H9 (cell line): ENCODE measurements at regions not wholly inside any gene's neighbourhood (a gene's known extent, or its start where the extent isn't known, plus 50 kb on each side); places are given as distances from the start of the nearest gene placed in this dataset.

Experiments
- DNase-seq: peaks from one replicate; pipeline ENCODE4 v3.0.0-alpha.2; 2017
- H2AFZ ChIP-seq: one replicate; pipeline ENCODE4 v1.6.1; 2013; ENCODE audit warnings: mild to moderate bottlenecking, low read length, control low read depth, moderate library complexity
- H2AK5ac ChIP-seq: 2 replicates; pipeline ENCODE4 v1.6.1; 2013; ENCODE audit warnings: low read length, control low read depth, mixed read lengths; ENCODE audit not compliant: insufficient read length
- H2BK120ac ChIP-seq: one replicate; pipeline ENCODE4 v1.6.1; 2013; ENCODE audit warnings: low read depth, mild to moderate bottlenecking, low read length, control low read depth, inconsistent platforms; ENCODE audit not compliant: poor library complexity, severe bottlenecking
- H2BK12ac ChIP-seq: 2 replicates; pipeline ENCODE4 v1.6.1; 2013; ENCODE audit warnings: low read length, control low read depth, mixed read lengths, low read depth; ENCODE audit not compliant: insufficient read length
- H2BK15ac ChIP-seq: 2 replicates; pipeline ENCODE4 v1.6.1; 2013; ENCODE audit warnings: low read depth, low read length, control low read depth
- H2BK20ac ChIP-seq: one replicate; pipeline ENCODE4 v1.6.1; 2013; ENCODE audit warnings: low read depth, mild to moderate bottlenecking, low read length, control low read depth, inconsistent platforms; ENCODE audit not compliant: poor library complexity, severe bottlenecking
- H2BK5ac ChIP-seq: 2 replicates; pipeline ENCODE4 v1.6.1; 2013; ENCODE audit warnings: low read length, control low read depth, mixed read lengths; ENCODE audit not compliant: insufficient read length
- H3K14ac ChIP-seq: 2 replicates; pipeline ENCODE4 v1.6.1; 2013; ENCODE audit warnings: low read length, control low read depth; ENCODE audit not compliant: insufficient read depth
- H3K18ac ChIP-seq: 2 replicates; pipeline ENCODE4 v1.6.1; 2013; ENCODE audit warnings: low read depth, mild to moderate bottlenecking, mixed read lengths, low read length, control low read depth; ENCODE audit not compliant: insufficient read length
- H3K23ac ChIP-seq: 2 replicates; pipeline ENCODE4 v1.6.1; 2013; ENCODE audit warnings: low read length, control low read depth, mixed read lengths, low read depth; ENCODE audit not compliant: insufficient read length
- H3K23me2 ChIP-seq: 2 replicates; pipeline ENCODE4 v1.6.1; 2013; ENCODE audit warnings: low read depth, mild to moderate bottlenecking, mixed read lengths, low read length, control low read depth; ENCODE audit not compliant: insufficient read length, poor library complexity, severe bottlenecking
- H3K27ac ChIP-seq: 2 replicates; pipeline ENCODE4 v1.5.1; 2013; ENCODE audit warnings: low read length, control low read depth, mixed read lengths, low read depth; ENCODE audit not compliant: insufficient read length
- H3K27me3 ChIP-seq: 2 replicates; pipeline ENCODE4 v1.6.1; 2013; ENCODE audit warnings: low read length, control low read depth, inconsistent platforms; ENCODE audit not compliant: insufficient read depth
- H3K4ac ChIP-seq: 2 replicates; pipeline ENCODE4 v1.6.1; 2013; ENCODE audit warnings: low read depth, mild to moderate bottlenecking, control low read depth, inconsistent platforms, low read length, moderate library complexity
- H3K4me1 ChIP-seq: 2 replicates; pipeline ENCODE4 v1.6.1; 2013; ENCODE audit warnings: low read length, control low read depth, inconsistent platforms; ENCODE audit not compliant: insufficient read depth
- H3K4me2 ChIP-seq: 2 replicates; pipeline ENCODE4 v1.6.1; 2013; ENCODE audit warnings: low read length, control low read depth, mixed read lengths; ENCODE audit not compliant: insufficient read length, insufficient read depth
- H3K56ac ChIP-seq: 2 replicates; pipeline ENCODE4 v1.6.1; 2013; ENCODE audit warnings: low read depth, mild to moderate bottlenecking, mixed read lengths, low read length, control low read depth; ENCODE audit not compliant: insufficient read length
- H3K79me1 ChIP-seq: 2 replicates; pipeline ENCODE4 v1.6.1; 2013; ENCODE audit warnings: low read depth, mild to moderate bottlenecking, moderate library complexity, low read length, control low read depth, inconsistent platforms; ENCODE audit not compliant: insufficient read depth, poor library complexity, severe bottlenecking
- H3K79me2 ChIP-seq: 2 replicates; pipeline ENCODE4 v1.6.1; 2013; ENCODE audit warnings: low read length, control low read depth, inconsistent platforms; ENCODE audit not compliant: insufficient read depth
- H3K9ac ChIP-seq: 2 replicates; pipeline ENCODE4 v1.6.1; 2013; ENCODE audit warnings: low read length, control low read depth, mixed read lengths; ENCODE audit not compliant: insufficient read length; ENCODE audit errors: extremely low read depth
- H3K9me3 ChIP-seq: one replicate; pipeline ENCODE4 v1.6.1; 2013; ENCODE audit warnings: low read depth, low read length, inconsistent platforms; ENCODE audit not compliant: control insufficient read depth
- H3T11ph ChIP-seq: one replicate; pipeline ENCODE4 v1.6.1; 2013; ENCODE audit warnings: mild to moderate bottlenecking, low read length, control low read depth, inconsistent platforms
- H4K20me1 ChIP-seq: one replicate; pipeline ENCODE4 v1.6.1; 2013; ENCODE audit not compliant: control insufficient read depth, insufficient read length, insufficient read depth
- H4K5ac ChIP-seq: 2 replicates; pipeline ENCODE4 v1.6.1; 2013; ENCODE audit warnings: low read depth, mild to moderate bottlenecking, mixed read lengths, low read length, control low read depth; ENCODE audit not compliant: insufficient read length
- H4K8ac ChIP-seq: replicated peaks from 2 replicates; pipeline ENCODE4 v1.6.1; 2013; ENCODE audit warnings: low read length, control low read depth, mixed read lengths, low read depth; ENCODE audit not compliant: insufficient read length
- H4K91ac ChIP-seq: 2 replicates; pipeline ENCODE4 v1.6.1; 2013; ENCODE audit warnings: low read depth, mild to moderate bottlenecking, moderate library complexity, mixed read lengths, low read length, control low read depth; ENCODE audit not compliant: insufficient read length
- H3K27ac Mint-ChIP-seq, 3 experiments: 2 replicates in 2 of 3; 3 replicates in 1 of 3; pipeline ENCODE4 v1.8.0; 2020 to 2021; ENCODE audit warnings: mixed read lengths in 3 of 3, mild to moderate bottlenecking in 1 of 3, moderate library complexity in 1 of 3
- H3K27me3 Mint-ChIP-seq: 2 replicates; pipeline ENCODE4 v1.8.0; 2021; ENCODE audit warnings: low read depth, mild to moderate bottlenecking, moderate library complexity, mixed read lengths
- H3K36me3 Mint-ChIP-seq, 3 experiments: 2 replicates in 2 of 3; 3 replicates in 1 of 3; pipeline ENCODE4 v1.8.0; 2020 to 2021; ENCODE audit warnings: low read depth in 3 of 3, mixed read lengths in 3 of 3; ENCODE audit not compliant: insufficient read depth in 1 of 3
- H3K4me1 Mint-ChIP-seq, 2 experiments: 2 replicates each; pipeline ENCODE4 v1.8.0; 2020; ENCODE audit warnings: mixed read lengths in 2 of 2
- H3K4me3 Mint-ChIP-seq, 2 experiments: 2 replicates in 1 of 2; 3 replicates in 1 of 2; pipeline ENCODE4 v1.8.0; 2020 to 2021; ENCODE audit warnings: mild to moderate bottlenecking in 2 of 2, mixed read lengths in 2 of 2, moderate library complexity in 1 of 2
- H3K9me3 Mint-ChIP-seq, 2 experiments: 2 replicates in 1 of 2; 3 replicates in 1 of 2; pipeline ENCODE4 v1.8.0; 2020; ENCODE audit warnings: mild to moderate bottlenecking in 2 of 2, mixed read lengths in 2 of 2, moderate library complexity in 1 of 2
- WGBS: extraction: QIAGEN DNeasy Blood & Tissue Kit; methylation state at CpG from one replicate; pipeline ENCODE4 v1.1.7; 2013; ENCODE audit warnings: missing lambda C conversion rate, low lambda C conversion rate, mixed read lengths; ENCODE audit not compliant: insufficient read length; ENCODE audit errors: extremely low coverage; 5-methylcytosine and 5-hydroxymethylcytosine counted together
- TF ChIP-seq, protein P1 (sequence below): fragments of 200-600 bp; sonication (generic); conservative IDR thresholded peaks from 3 replicates; pipeline ENCODE4 v1.8.0; 2021; ENCODE audit warnings: antibody characterized with exemption, mild to moderate bottlenecking

DNA sequence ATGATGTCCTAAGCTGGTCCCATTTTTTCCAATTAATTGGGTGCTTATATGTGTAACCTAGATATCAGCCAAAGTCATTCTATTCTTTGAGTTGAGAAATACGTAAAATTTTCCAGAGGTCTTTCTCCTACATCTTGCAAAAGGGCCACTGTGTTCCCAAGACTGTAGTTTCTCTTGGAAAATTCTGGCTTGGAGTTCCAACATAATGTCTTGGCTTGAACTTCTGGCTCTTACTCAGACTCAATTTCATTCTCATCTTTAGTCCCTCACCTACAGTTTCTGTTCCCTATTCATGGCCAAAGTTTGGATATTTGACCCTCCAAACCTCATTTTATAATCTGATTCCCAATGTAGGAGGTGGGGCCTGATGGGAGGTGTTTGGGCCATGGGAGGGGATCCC is 201.4 kb upstream of the ARHGEF26 start:
- Histone ChIP-seq H4K8ac (no peak overlapping the region), H3K23ac (no peak overlapping the region), H4K5ac (no peak overlapping the region), H4K20me1 (no peaks in the 10 kb centered on the region), H3K9ac (no peak overlapping the region), H3T11ph (no peak overlapping the region), H2BK5ac (no peak overlapping the region), H3K79me2 (no peaks in the 10 kb centered on the region), H3K79me1 (no peaks in the 10 kb centered on the region), H2AK5ac (no peak overlapping the region), H3K4ac (no peak overlapping the region), H3K23me2 (no peaks in the 10 kb centered on the region), H2BK20ac (no peak overlapping the region), H3K4me2 (no peak overlapping the region), H2BK15ac (no peak overlapping the region), H2BK120ac (no peak overlapping the region), H2AFZ (no peak overlapping the region), H4K91ac (no peak overlapping the region), H3K9me3 (no peaks in the 10 kb centered on the region), H3K27ac (no peak overlapping the region), H3K18ac (no peak overlapping the region), H2BK12ac (no peak overlapping the region), H3K4me1 (no peaks in the 10 kb centered on the region), H3K27me3 (no peaks in the 10 kb centered on the region), H3K56ac (no peak overlapping the region), H3K14ac (no peak overlapping the region)
- WGBS: no CpG with 5 or more reads among the region's 1 CpG
- TF ChIP-seq, protein P1, sequence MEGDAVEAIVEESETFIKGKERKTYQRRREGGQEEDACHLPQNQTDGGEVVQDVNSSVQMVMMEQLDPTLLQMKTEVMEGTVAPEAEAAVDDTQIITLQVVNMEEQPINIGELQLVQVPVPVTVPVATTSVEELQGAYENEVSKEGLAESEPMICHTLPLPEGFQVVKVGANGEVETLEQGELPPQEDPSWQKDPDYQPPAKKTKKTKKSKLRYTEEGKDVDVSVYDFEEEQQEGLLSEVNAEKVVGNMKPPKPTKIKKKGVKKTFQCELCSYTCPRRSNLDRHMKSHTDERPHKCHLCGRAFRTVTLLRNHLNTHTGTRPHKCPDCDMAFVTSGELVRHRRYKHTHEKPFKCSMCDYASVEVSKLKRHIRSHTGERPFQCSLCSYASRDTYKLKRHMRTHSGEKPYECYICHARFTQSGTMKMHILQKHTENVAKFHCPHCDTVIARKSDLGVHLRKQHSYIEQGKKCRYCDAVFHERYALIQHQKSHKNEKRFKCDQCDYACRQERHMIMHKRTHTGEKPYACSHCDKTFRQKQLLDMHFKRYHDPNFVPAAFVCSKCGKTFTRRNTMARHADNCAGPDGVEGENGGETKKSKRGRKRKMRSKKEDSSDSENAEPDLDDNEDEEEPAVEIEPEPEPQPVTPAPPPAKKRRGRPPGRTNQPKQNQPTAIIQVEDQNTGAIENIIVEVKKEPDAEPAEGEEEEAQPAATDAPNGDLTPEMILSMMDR: no peak
- Mint-ChIP-seq H3K4me3 (no peak overlapping the region), H3K9me3 (no peaks in the 10 kb centered on the region; a peak in 3 of 5 replicates), H3K4me1 (no peaks in the 10 kb centered on the region), H3K36me3 (no peaks in the 10 kb centered on the region), H3K27me3 (no peaks in the 10 kb centered on the region), H3K27ac (no peak overlapping the region)
- no peak for DNase-seq
